ENCODE measurements at regions not wholly inside any gene's neighbourhood (a gene's known extent, or its start where the extent isn't known, plus 50 kb on each side); places are given as distances from the start of the nearest gene placed in this dataset.

- Histone ChIP-seq H3K27ac (no peak overlapping the region), H3K4me3 (ENCODE audit: low read depth, low read length) (no peak overlapping the region), H3K27me3 (ENCODE audit: insufficient read depth, low read depth, severe bottlenecking) (no peaks in the 10 kb centered on the region), H3K36me3 (no peaks in the 10 kb centered on the region), H3K9me3 (ENCODE audit: severe bottlenecking) (no peaks in the 10 kb centered on the region)
- no peak for TF ChIP-seq CTCF (IDR thresholded peaks at IDR 0.05; ENCODE audit: low read depth, low read length)
- DNase-seq = no peak
Observed at GRCh38 chr7:85828614-85829013, 641.8 kb upstream of the SEMA3D start.

- H3K9me3 ChIP-seq (ENCODE audit: severe bottlenecking) = no peaks in the 10 kb centered on the region
- no peaks in the 10 kb centered on the region for H3K27me3 ChIP-seq (ENCODE audit: insufficient read depth, low read depth, severe bottlenecking)
- H3K36me3 ChIP-seq = no peaks in the 10 kb centered on the region
- TF ChIP-seq CTCF (IDR thresholded peaks at IDR 0.05; ENCODE audit: low read depth, low read length) = no peak
- no peak overlapping the region for H3K4me3 ChIP-seq (ENCODE audit: low read depth, low read length)
- no peak overlapping the region for H3K27ac ChIP-seq
- no peak for DNase-seq
Observed at GRCh38 chr7:85823396-85824080, 636.7 kb upstream of the SEMA3D start.

GRCh38 chr7:85821926-85822325 is 635.1 kb upstream of the SEMA3D start:
- Histone ChIP-seq H3K9me3 (ENCODE audit: severe bottlenecking) (no peaks in the 10 kb centered on the region), H3K27me3 (ENCODE audit: insufficient read depth, low read depth, severe bottlenecking) (no peaks in the 10 kb centered on the region), H3K4me3 (ENCODE audit: low read depth, low read length) (no peak overlapping the region), H3K36me3 (no peaks in the 10 kb centered on the region), H3K27ac (no peak overlapping the region)
- no peak for TF ChIP-seq CTCF (IDR thresholded peaks at IDR 0.05; ENCODE audit: low read depth, low read length)
- DNase-seq = no peak

- Histone ChIP-seq H3K36me3 (no peaks in the 10 kb centered on the region), H3K27ac (no peak overlapping the region), H3K27me3 (ENCODE audit: insufficient read depth, low read depth, severe bottlenecking) (no peaks in the 10 kb centered on the region), H3K9me3 (ENCODE audit: severe bottlenecking) (no peaks in the 10 kb centered on the region), H3K4me3 (ENCODE audit: low read depth, low read length) (no peak overlapping the region)
- DNase-seq = no peak
- TF ChIP-seq CTCF (IDR thresholded peaks at IDR 0.05; ENCODE audit: low read depth, low read length) = no peak
Observed at GRCh38 chr7:85820702-85821443, 634.0 kb upstream of the SEMA3D start.

GRCh38 chr7:85815526-85815925 is 628.7 kb upstream of the SEMA3D start:
- Histone ChIP-seq H3K36me3 (no peaks in the 10 kb centered on the region), H3K27me3 (ENCODE audit: insufficient read depth, low read depth, severe bottlenecking) (no peaks in the 10 kb centered on the region), H3K9me3 (ENCODE audit: severe bottlenecking) (no peaks in the 10 kb centered on the region), H3K4me3 (ENCODE audit: low read depth, low read length) (no peak overlapping the region), H3K27ac (no peak overlapping the region)
- no peak for TF ChIP-seq CTCF (IDR thresholded peaks at IDR 0.05; ENCODE audit: low read depth, low read length)
- no peak for DNase-seq
